H1 (cell line): ENCODE measurements at regions not wholly inside any gene's neighbourhood (a gene's known extent, or its start where the extent isn't known, plus 50 kb on each side); places are given as distances from the start of the nearest gene placed in this dataset.

Experiments used
- CTCF ChIA-PET: fragments of 300-600 bp; sonication (Branson Sonifier 250); formaldehyde crosslinking; loops from one replicate; lab custom pipeline; 2021; ENCODE audit not compliant: partially characterized antibody; lab: Charles Lee
- POLR2A ChIA-PET: fragments of 300-600 bp; sonication (Branson Sonifier 250); formaldehyde crosslinking; loops from one replicate; lab custom pipeline; 2021; ENCODE audit warnings: inconsistent platforms; ENCODE audit not compliant: partially characterized antibody; lab: Charles Lee
- DNase-seq, 2 experiments: peaks; one replicate each; pipeline versions ENCODE4 v3.0.0 to v3.0.0-alpha.2; 2010 to 2022; ENCODE audit warnings: low spot score in 2 of 2, low read depth in 1 of 2, mixed read lengths in 1 of 2
- FAIRE-seq: peaks from 2 replicates; lab custom pipeline; 2011; peaks lifted over from hg19 to GRCh38; lab: Jason Lieb, UNC
- H2AFZ ChIP-seq: 2 replicates; pipeline ENCODE4 v1.8.1; 2012; ENCODE audit warnings: low read length, inconsistent platforms
- H2AK5ac ChIP-seq: 2 replicates; pipeline ENCODE4 v1.6.1; 2013; ENCODE audit warnings: low read depth, low read length
- H2BK120ac ChIP-seq: replicated peaks from 2 replicates; pipeline ENCODE3; 2013; ENCODE audit warnings: low read depth, low read length, inconsistent platforms
- H2BK12ac ChIP-seq: 2 replicates; pipeline ENCODE4 v1.6.1; 2013; ENCODE audit warnings: low read depth, low read length
- H2BK15ac ChIP-seq: 2 replicates; pipeline ENCODE4 v1.6.1; 2013; ENCODE audit warnings: low read length
- H2BK20ac ChIP-seq: 2 replicates; pipeline ENCODE4 v1.6.1; 2013; ENCODE audit warnings: low read length
- H2BK5ac ChIP-seq: 2 replicates; pipeline ENCODE4 v1.6.1; 2013; ENCODE audit warnings: low read depth, low read length
- H3K14ac ChIP-seq: 2 replicates; pipeline ENCODE4 v1.6.1; 2013; ENCODE audit warnings: inconsistent platforms; ENCODE audit not compliant: insufficient read length
- H3K18ac ChIP-seq: 2 replicates; pipeline ENCODE4 v1.6.1; 2013; ENCODE audit warnings: low read length; ENCODE audit errors: extremely low read depth
- H3K23ac ChIP-seq: 2 replicates; pipeline ENCODE4 v1.6.1; 2013; ENCODE audit warnings: inconsistent platforms; ENCODE audit not compliant: insufficient read length
- H3K23me2 ChIP-seq: 2 replicates; pipeline ENCODE4 v1.6.1; 2013; ENCODE audit warnings: low read depth, low read length
- H3K27ac ChIP-seq: 2 replicates; pipeline ENCODE4 v1.6.1; 2011; ENCODE audit warnings: low read depth, low read length, inconsistent platforms
- H3K27me3 ChIP-seq, 4 experiments: replicated peaks in 1 of 4; 1 replicate in 1 of 4; 2 replicates in 3 of 4; pipeline versions ENCODE4 v1.6.1 to v1.8.1; 2011 to 2013; ENCODE audit warnings: low read length in 3 of 4, mild to moderate bottlenecking in 3 of 4, inconsistent platforms in 2 of 4, mixed read lengths in 2 of 4, moderate library complexity in 1 of 4; ENCODE audit not compliant: control insufficient read depth in 3 of 4, insufficient read depth in 3 of 4; ENCODE audit errors: extremely low read depth in 1 of 4
- H3K36me3 ChIP-seq, 4 experiments: 2 replicates each; pipeline versions ENCODE4 v1.6.1 to v1.8.1; 2011 to 2013; ENCODE audit warnings: mild to moderate bottlenecking in 4 of 4, low read length in 3 of 4, moderate library complexity in 2 of 4, control low read depth in 1 of 4, inconsistent platforms in 1 of 4; ENCODE audit not compliant: insufficient read depth in 4 of 4, control insufficient read depth in 2 of 4
- H3K4ac ChIP-seq: replicated peaks from 2 replicates; pipeline ENCODE3; 2013; ENCODE audit warnings: low read length, low read depth, mixed read lengths, inconsistent platforms; ENCODE audit not compliant: insufficient read length
- H3K4me1 ChIP-seq, 4 experiments: replicated peaks in 1 of 4; 1 replicate in 1 of 4; 2 replicates in 3 of 4; pipeline versions ENCODE4 v1.6.1 to v1.8.1; 2011 to 2013; ENCODE audit warnings: low read length in 3 of 4, inconsistent platforms in 2 of 4, mixed read lengths in 1 of 4; ENCODE audit not compliant: insufficient read depth in 4 of 4, control insufficient read depth in 3 of 4
- H3K4me2 ChIP-seq, 2 experiments: 2 replicates each; pipeline versions ENCODE4 v1.6.1 to v1.8.1; 2011 to 2013; ENCODE audit warnings: low read depth in 2 of 2, low read length in 2 of 2, control low read depth in 1 of 2, inconsistent platforms in 1 of 2, mild to moderate bottlenecking in 1 of 2; ENCODE audit not compliant: insufficient read depth in 1 of 2
- H3K4me3 ChIP-seq, 4 experiments: fragments of 200-600, 300-600 bp in 1 of 4; sonication (generic), shearing (Covaris generic), sonication (Bioruptor Twin) in 1 of 4; 2 replicates each; pipeline versions ENCODE4 v1.5.1 to v1.8.1; 2011 to 2016; ENCODE audit warnings: low read length in 4 of 4, low read depth in 3 of 4, control low read depth in 2 of 4, inconsistent platforms in 2 of 4, mild to moderate bottlenecking in 2 of 4, mixed read lengths in 1 of 4, moderate library complexity in 1 of 4; ENCODE audit not compliant: insufficient read depth in 2 of 4; ENCODE audit errors: extremely low read depth in 1 of 4
- H3K56ac ChIP-seq: replicated peaks from 2 replicates; pipeline ENCODE3; 2013; ENCODE audit warnings: low read depth, mild to moderate bottlenecking, mixed read lengths, low read length, inconsistent platforms; ENCODE audit not compliant: insufficient read length
- H3K79me1 ChIP-seq: 2 replicates; pipeline ENCODE4 v1.6.1; 2013; ENCODE audit warnings: low read depth, low read length, control low read depth
- H3K79me2 ChIP-seq, 2 experiments: 2 replicates each; pipeline versions ENCODE4 v1.6.1 to v1.8.1; 2012 to 2013; ENCODE audit warnings: low read length in 2 of 2, mild to moderate bottlenecking in 2 of 2, inconsistent platforms in 1 of 2; ENCODE audit not compliant: insufficient read depth in 2 of 2, control insufficient read depth in 1 of 2
- H3K9ac ChIP-seq, 4 experiments: replicated peaks in 1 of 4; 1 replicate in 1 of 4; 2 replicates in 3 of 4; pipeline versions ENCODE4 v1.6.1 to v1.8.1; 2011 to 2013; ENCODE audit warnings: low read depth in 3 of 4, low read length in 3 of 4, control low read depth in 2 of 4, mild to moderate bottlenecking in 2 of 4, moderate library complexity in 2 of 4, inconsistent platforms in 1 of 4; ENCODE audit errors: extremely low read depth in 1 of 4
- H3K9me3 ChIP-seq, 2 experiments: 2 replicates each; pipeline versions ENCODE4 v1.6.1 to v1.8.1; 2012 to 2013; ENCODE audit warnings: mild to moderate bottlenecking in 2 of 2, moderate library complexity in 2 of 2, control low read depth in 1 of 2, inconsistent platforms in 1 of 2, low read depth in 1 of 2, low read length in 1 of 2, mixed read lengths in 1 of 2; ENCODE audit not compliant: insufficient read depth in 2 of 2
- H4K20me1 ChIP-seq, 2 experiments: replicated peaks in 1 of 2; 2 replicates each; pipeline versions ENCODE3 to v1.8.1; 2011 to 2013; ENCODE audit warnings: inconsistent platforms in 2 of 2, low read length in 2 of 2, mild to moderate bottlenecking in 1 of 2; ENCODE audit not compliant: insufficient read depth in 2 of 2, control insufficient read depth in 1 of 2
- H4K5ac ChIP-seq: 2 replicates; pipeline ENCODE4 v1.6.1; 2013; ENCODE audit warnings: low read length, low read depth, mixed read lengths, inconsistent platforms; ENCODE audit not compliant: insufficient read length
- H4K8ac ChIP-seq: 2 replicates; pipeline ENCODE4 v1.8.0; 2013; ENCODE audit warnings: mild to moderate bottlenecking, moderate library complexity, low read length, inconsistent platforms; ENCODE audit not compliant: insufficient read depth; ENCODE audit errors: extremely low read depth
- H4K91ac ChIP-seq: replicated peaks from 2 replicates; pipeline ENCODE3; 2013; ENCODE audit warnings: low read length, mixed read lengths, inconsistent platforms; ENCODE audit not compliant: insufficient read length
- BCL11A ChIP-seq, 2 experiments: IDR thresholded peaks; one replicate each; pipeline ENCODE4 v1.6.1; 2011; ENCODE audit warnings: low read depth in 2 of 2, low read length in 2 of 2, mild to moderate bottlenecking in 2 of 2
- CREB1 ChIP-seq: IDR thresholded peaks from 2 replicates; pipeline ENCODE4 v1.6.1; 2012; ENCODE audit warnings: inconsistent platforms
- EZH2 ChIP-seq: fragments of 200-600 bp; sonication (generic); IDR thresholded peaks from 2 replicates; pipeline ENCODE4 v1.7.1; 2012; ENCODE audit warnings: low read depth, mild to moderate bottlenecking, moderate library complexity, low read length, inconsistent platforms; ENCODE audit not compliant: severe bottlenecking
- ZNF274 ChIP-seq: IDR thresholded peaks from 2 replicates; pipeline ENCODE4 v1.7.0; 2012; ENCODE audit warnings: low read length, borderline replicate concordance; ENCODE audit errors: extremely low read depth
- WGBS, 2 experiments: shearing (Covaris generic) in 1 of 2; methylation state at CpG; one replicate each; pipeline versions ENCODE4 v1.1.6 to v1.1.7; 2013 to 2015; ENCODE audit warnings: low lambda C conversion rate in 2 of 2, mixed read lengths in 2 of 2, inconsistent platforms in 1 of 2, low coverage in 1 of 2, missing lambda C conversion rate in 1 of 2; ENCODE audit not compliant: insufficient replicate concordance in 2 of 2, insufficient coverage in 1 of 2, insufficient read length in 1 of 2; ENCODE audit errors: extremely low coverage in 1 of 2, missing lambda C conversion rate in 1 of 2; 5-methylcytosine and 5-hydroxymethylcytosine counted together

DNA sequence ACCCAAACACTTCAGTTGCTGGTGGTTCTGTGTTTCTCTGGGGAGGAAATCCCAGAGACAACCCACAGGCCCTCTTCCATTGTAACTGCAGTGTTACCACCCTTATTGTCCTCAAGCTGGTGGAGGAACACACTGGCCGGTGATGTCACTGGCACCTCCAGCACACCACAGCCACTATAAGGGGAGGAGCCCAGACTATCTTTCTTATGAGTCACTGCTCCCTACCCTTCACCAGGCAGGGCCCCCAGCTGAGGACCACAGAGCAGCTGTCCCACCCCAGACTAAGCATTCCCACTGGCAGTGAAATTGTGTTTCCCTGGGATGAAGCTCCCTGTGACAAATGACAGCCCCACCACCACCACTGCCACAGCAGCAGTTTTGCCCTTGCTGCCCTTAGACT lies 171.8 kb upstream of the FGF16 start:
- Histone ChIP-seq H3K36me3 (no peaks in the 10 kb centered on the region), H3K4ac (no peak overlapping the region), H2BK20ac (no peak overlapping the region), H3K4me2 (no peak overlapping the region), H3K23ac (no peak overlapping the region), H3K56ac (no peak overlapping the region), H3K9ac (no peak overlapping the region), H3K4me3 (no peak overlapping the region), H4K20me1 (no peaks in the 10 kb centered on the region), H3K27me3 (no peaks in the 10 kb centered on the region), H4K8ac (no peak overlapping the region), H3K23me2 (no peaks in the 10 kb centered on the region), H3K18ac (no peak overlapping the region), H2BK5ac (no peak overlapping the region), H3K79me1 (no peaks in the 10 kb centered on the region), H4K91ac (no peak overlapping the region), H2AK5ac (no peak overlapping the region), H2AFZ (no peak overlapping the region), H3K14ac (no peak overlapping the region), H2BK12ac (no peak overlapping the region), H4K5ac (no peak overlapping the region), H3K9me3 (peaks cover 0 to 3% of the 10 kb centered on the region in 2 experiments; a peak in 1 of 4 replicates), H3K4me1 (no peaks in the 10 kb centered on the region), H3K27ac (no peak overlapping the region), H2BK15ac (no peak overlapping the region), H3K79me2 (no peaks in the 10 kb centered on the region), H2BK120ac (no peak overlapping the region)
- TF ChIP-seq EZH2, result no peak
- TF ChIP-seq BCL11A (IDR thresholded peaks at IDR 0.05; ENCODE audit: low read depth in 2 of 2, low read length in 2 of 2), result no peak
- no peak for TF ChIP-seq CREB1
- no peak for TF ChIP-seq ZNF274
- no CpG with 5 or more reads among the region's 1 CpG for WGBS, 2 experiments
- FAIRE-seq (no peak), DNase-seq (no peak)
- CTCF ChIA-PET, result no interaction called here
- POLR2A ChIA-PET, result no interaction called here
